ENCODE measurements at regions not wholly inside any gene's neighbourhood (a gene's known extent, or its start where the extent isn't known, plus 50 kb on each side); places are given as distances from the start of the nearest gene placed in this dataset.

DNA sequence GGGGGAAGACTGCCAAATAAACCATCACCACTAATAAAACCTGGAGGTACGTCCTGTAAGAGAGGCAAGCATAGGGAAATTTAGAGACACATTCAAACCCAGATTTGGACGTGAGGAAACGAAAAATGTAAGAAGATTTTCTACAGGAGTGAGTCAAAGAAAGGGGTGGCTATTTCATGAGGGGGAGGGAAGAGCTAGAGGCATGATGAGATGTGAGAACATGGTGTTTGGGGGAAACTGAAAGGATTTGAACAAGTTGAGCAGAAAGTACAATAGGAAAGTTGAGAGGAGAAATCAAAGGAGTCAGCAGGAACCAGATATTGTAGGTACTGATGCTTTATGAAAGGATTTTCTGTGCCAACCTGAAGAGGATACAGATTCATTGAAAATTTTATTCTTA, 179.1 kb upstream of the HS3ST5 start:
- no peak overlapping the region for H3K27ac ChIP-seq
- H3K4me2 ChIP-seq (ENCODE audit: low read length) = no peak overlapping the region
- no peak overlapping the region for H2AFZ ChIP-seq
- H3K4me3 ChIP-seq (ENCODE audit: low read depth, low read length) = no peak overlapping the region
- H3K9ac ChIP-seq = no peak overlapping the region
- no peaks in the 10 kb centered on the region for H3K4me1 ChIP-seq
- H3K36me3 ChIP-seq (ENCODE audit: control insufficient read depth, insufficient read depth, low read length) = no peaks in the 10 kb centered on the region
- TF ChIP-seq, protein P1, sequence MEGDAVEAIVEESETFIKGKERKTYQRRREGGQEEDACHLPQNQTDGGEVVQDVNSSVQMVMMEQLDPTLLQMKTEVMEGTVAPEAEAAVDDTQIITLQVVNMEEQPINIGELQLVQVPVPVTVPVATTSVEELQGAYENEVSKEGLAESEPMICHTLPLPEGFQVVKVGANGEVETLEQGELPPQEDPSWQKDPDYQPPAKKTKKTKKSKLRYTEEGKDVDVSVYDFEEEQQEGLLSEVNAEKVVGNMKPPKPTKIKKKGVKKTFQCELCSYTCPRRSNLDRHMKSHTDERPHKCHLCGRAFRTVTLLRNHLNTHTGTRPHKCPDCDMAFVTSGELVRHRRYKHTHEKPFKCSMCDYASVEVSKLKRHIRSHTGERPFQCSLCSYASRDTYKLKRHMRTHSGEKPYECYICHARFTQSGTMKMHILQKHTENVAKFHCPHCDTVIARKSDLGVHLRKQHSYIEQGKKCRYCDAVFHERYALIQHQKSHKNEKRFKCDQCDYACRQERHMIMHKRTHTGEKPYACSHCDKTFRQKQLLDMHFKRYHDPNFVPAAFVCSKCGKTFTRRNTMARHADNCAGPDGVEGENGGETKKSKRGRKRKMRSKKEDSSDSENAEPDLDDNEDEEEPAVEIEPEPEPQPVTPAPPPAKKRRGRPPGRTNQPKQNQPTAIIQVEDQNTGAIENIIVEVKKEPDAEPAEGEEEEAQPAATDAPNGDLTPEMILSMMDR (IDR thresholded peaks at IDR 0.05) = no peak
- H3K79me2 ChIP-seq = no peaks in the 10 kb centered on the region
- no peaks in the 10 kb centered on the region for H3K27me3 ChIP-seq (ENCODE audit: control insufficient read depth, insufficient read depth, low read length)
- H3K9me3 ChIP-seq (ENCODE audit: control insufficient read depth, low read length) = no peaks in the 10 kb centered on the region

DNA sequence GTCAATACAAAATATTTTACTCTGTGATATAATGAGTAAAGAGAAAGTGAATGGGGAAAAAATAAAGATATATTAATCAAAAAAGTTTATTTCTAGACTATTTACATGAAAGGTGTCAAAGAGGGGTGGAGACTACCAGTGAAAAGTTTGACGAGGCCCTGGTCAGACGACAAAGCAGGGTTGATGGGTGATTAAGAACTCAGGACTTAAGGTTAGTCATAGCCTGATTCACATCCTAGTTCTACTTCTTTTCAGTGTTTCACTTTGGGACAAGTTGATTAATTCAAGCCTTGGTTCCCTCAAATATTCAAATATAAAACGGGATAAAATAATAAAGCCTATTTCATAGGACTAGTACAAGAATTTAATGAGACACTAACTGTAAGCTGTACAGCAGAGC, 178.2 kb upstream of the HS3ST5 start:
- H3K4me2 ChIP-seq (ENCODE audit: low read length) = no peak overlapping the region
- no peak overlapping the region for H3K27ac ChIP-seq
- H3K36me3 ChIP-seq (ENCODE audit: control insufficient read depth, insufficient read depth, low read length) = no peaks in the 10 kb centered on the region
- no peaks in the 10 kb centered on the region for H3K4me1 ChIP-seq
- H3K9me3 ChIP-seq (ENCODE audit: control insufficient read depth, low read length) = no peaks in the 10 kb centered on the region
- H3K4me3 ChIP-seq (ENCODE audit: low read depth, low read length) = no peak overlapping the region
- no peaks in the 10 kb centered on the region for H3K79me2 ChIP-seq
- H3K27me3 ChIP-seq (ENCODE audit: control insufficient read depth, insufficient read depth, low read length) = no peaks in the 10 kb centered on the region
- no peak overlapping the region for H2AFZ ChIP-seq
- H3K9ac ChIP-seq = no peak overlapping the region
- TF ChIP-seq, protein P1 (IDR thresholded peaks at IDR 0.05) = no peak

DNA sequence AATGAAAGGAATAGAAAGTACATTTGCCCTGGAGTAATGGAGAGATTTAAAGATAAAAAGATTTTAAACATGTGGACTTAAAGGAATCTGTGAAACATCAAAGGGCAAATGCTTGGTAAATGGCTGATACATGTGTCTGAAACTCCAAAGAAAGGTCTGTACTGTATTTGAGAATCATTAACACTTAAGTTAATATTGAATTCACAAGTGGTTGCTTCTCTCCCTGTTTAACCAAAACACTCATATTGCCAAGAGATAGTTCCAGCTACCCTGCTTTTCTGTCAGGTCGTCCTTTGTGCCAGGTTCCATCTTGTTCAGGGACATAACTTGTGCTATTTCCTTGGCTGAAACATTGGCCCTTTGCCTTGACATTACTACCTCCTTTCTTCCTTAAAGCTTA, 171.3 kb upstream of the HS3ST5 start:
- H3K79me2 ChIP-seq = no peaks in the 10 kb centered on the region
- H3K4me2 ChIP-seq (ENCODE audit: low read length) = no peak overlapping the region
- TF ChIP-seq, protein P1 (IDR thresholded peaks at IDR 0.05) = no peak
- H3K27ac ChIP-seq = no peak overlapping the region
- H3K36me3 ChIP-seq (ENCODE audit: control insufficient read depth, insufficient read depth, low read length) = no peaks in the 10 kb centered on the region
- H3K27me3 ChIP-seq (ENCODE audit: control insufficient read depth, insufficient read depth, low read length) = no peaks in the 10 kb centered on the region
- H3K9me3 ChIP-seq (ENCODE audit: control insufficient read depth, low read length) = no peaks in the 10 kb centered on the region
- H3K9ac ChIP-seq = no peak overlapping the region
- no peak overlapping the region for H3K4me3 ChIP-seq (ENCODE audit: low read depth, low read length)
- no peaks in the 10 kb centered on the region for H3K4me1 ChIP-seq
- H2AFZ ChIP-seq = no peak overlapping the region

DNA sequence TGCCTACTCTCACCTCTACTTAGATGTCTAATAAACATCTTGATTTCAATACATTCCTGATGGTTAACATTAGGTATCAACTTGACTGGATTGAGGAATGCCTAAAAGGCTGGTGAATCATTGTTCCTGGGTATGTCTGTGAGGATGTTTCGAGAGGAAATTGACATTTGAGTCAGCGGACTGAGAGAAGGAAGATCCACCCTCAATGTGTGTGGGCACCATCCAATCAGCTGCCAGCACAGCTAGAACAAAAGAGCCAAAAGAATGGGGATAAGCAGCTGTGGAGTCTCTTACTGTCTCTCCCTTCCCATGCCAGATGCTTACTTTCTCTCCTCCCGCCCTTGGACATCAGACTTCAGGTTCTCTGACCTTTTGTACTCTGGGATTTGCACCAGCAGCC, 128.6 kb upstream of the HS3ST5 start:
- Histone ChIP-seq H3K27ac (no peak overlapping the region), H3K9me3 (ENCODE audit: control insufficient read depth, low read length) (no peaks in the 10 kb centered on the region), H3K4me1 (no peaks in the 10 kb centered on the region), H3K36me3 (ENCODE audit: control insufficient read depth, insufficient read depth, low read length) (no peaks in the 10 kb centered on the region), H2AFZ (no peak overlapping the region), H3K79me2 (no peaks in the 10 kb centered on the region), H3K4me2 (ENCODE audit: low read length) (no peak overlapping the region), H3K9ac (no peak overlapping the region), H3K27me3 (ENCODE audit: control insufficient read depth, insufficient read depth, low read length) (no peaks in the 10 kb centered on the region), H3K4me3 (ENCODE audit: low read depth, low read length) (no peak overlapping the region)
- TF ChIP-seq, protein P1 (IDR thresholded peaks at IDR 0.05) = no peak

DNA sequence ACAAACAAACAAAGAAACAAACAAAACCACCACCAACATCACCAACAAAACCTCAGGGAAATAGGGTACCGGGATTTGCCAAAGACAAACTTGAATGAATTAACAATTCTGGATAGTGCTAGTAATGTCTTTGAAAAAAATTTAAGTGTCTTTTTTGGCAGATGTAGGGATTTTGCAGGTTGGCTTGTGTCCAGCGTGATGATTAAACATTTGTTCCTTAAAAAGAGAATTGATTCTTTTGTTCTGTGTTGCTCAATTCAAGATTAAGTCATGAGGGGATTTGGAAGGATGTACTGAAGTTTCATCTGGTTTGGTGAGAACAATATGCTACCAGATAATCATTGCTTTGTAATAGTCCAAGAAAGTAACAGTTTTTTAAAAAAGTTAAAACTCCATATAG, 125.1 kb upstream of the HS3ST5 start:
- no peaks in the 10 kb centered on the region for H3K27me3 ChIP-seq (ENCODE audit: control insufficient read depth, insufficient read depth, low read length)
- no peaks in the 10 kb centered on the region for H3K79me2 ChIP-seq
- H3K9me3 ChIP-seq (ENCODE audit: control insufficient read depth, low read length) = no peaks in the 10 kb centered on the region
- H3K4me3 ChIP-seq (ENCODE audit: low read depth, low read length) = no peak overlapping the region
- H3K4me1 ChIP-seq = no peaks in the 10 kb centered on the region
- H2AFZ ChIP-seq = no peak overlapping the region
- no peaks in the 10 kb centered on the region for H3K36me3 ChIP-seq (ENCODE audit: control insufficient read depth, insufficient read depth, low read length)
- no peak overlapping the region for H3K27ac ChIP-seq
- H3K4me2 ChIP-seq (ENCODE audit: low read length) = no peak overlapping the region
- TF ChIP-seq, protein P1 (IDR thresholded peaks at IDR 0.05) = no peak
- no peak overlapping the region for H3K9ac ChIP-seq
